ENCODE measurements at regions not wholly inside any gene's neighbourhood (a gene's known extent, or its start where the extent isn't known, plus 50 kb on each side); places are given as distances from the start of the nearest gene placed in this dataset.

DNA sequence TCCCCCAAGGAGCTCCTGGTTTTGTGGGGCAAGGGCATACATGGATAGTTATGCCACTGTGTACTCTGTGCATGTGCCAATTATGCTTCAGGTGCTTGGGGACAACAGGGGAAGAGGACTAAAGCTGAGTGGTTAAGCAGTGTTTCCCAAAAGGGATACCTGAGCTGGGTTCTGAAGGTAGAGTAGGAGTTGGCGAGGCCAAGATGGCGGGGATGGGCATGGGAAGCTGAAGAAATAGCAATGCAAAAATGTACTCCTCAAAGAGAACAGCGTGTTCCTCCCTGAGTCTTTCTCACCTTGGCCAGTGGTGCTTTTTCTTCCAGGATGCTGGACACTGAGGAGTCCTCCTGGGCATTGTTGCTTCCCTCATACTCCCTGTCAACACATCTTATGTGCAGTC is 90.0 kb upstream of the LARGE1 start:
- TF ChIP-seq, protein P1, sequence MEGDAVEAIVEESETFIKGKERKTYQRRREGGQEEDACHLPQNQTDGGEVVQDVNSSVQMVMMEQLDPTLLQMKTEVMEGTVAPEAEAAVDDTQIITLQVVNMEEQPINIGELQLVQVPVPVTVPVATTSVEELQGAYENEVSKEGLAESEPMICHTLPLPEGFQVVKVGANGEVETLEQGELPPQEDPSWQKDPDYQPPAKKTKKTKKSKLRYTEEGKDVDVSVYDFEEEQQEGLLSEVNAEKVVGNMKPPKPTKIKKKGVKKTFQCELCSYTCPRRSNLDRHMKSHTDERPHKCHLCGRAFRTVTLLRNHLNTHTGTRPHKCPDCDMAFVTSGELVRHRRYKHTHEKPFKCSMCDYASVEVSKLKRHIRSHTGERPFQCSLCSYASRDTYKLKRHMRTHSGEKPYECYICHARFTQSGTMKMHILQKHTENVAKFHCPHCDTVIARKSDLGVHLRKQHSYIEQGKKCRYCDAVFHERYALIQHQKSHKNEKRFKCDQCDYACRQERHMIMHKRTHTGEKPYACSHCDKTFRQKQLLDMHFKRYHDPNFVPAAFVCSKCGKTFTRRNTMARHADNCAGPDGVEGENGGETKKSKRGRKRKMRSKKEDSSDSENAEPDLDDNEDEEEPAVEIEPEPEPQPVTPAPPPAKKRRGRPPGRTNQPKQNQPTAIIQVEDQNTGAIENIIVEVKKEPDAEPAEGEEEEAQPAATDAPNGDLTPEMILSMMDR (IDR thresholded peaks at IDR 0.05) = no peak
- no peak for TF ChIP-seq EZH2phosphoT487 (IDR thresholded peaks at IDR 0.05)
